H9 (cell line): ENCODE measurements at regions not wholly inside any gene's neighbourhood (a gene's known extent, or its start where the extent isn't known, plus 50 kb on each side); places are given as distances from the start of the nearest gene placed in this dataset.

Experiments used
- DNase-seq: peaks from one replicate; pipeline ENCODE4 v3.0.0-alpha.2; 2017
- H2AFZ ChIP-seq: one replicate; pipeline ENCODE4 v1.6.1; 2013; ENCODE audit warnings: mild to moderate bottlenecking, low read length, control low read depth, moderate library complexity
- H2AK5ac ChIP-seq: 2 replicates; pipeline ENCODE4 v1.6.1; 2013; ENCODE audit warnings: low read length, control low read depth, mixed read lengths; ENCODE audit not compliant: insufficient read length
- H2BK120ac ChIP-seq: one replicate; pipeline ENCODE4 v1.6.1; 2013; ENCODE audit warnings: low read depth, mild to moderate bottlenecking, low read length, control low read depth, inconsistent platforms; ENCODE audit not compliant: poor library complexity, severe bottlenecking
- H2BK12ac ChIP-seq: 2 replicates; pipeline ENCODE4 v1.6.1; 2013; ENCODE audit warnings: low read length, control low read depth, mixed read lengths, low read depth; ENCODE audit not compliant: insufficient read length
- H2BK15ac ChIP-seq: 2 replicates; pipeline ENCODE4 v1.6.1; 2013; ENCODE audit warnings: low read depth, low read length, control low read depth
- H2BK20ac ChIP-seq: one replicate; pipeline ENCODE4 v1.6.1; 2013; ENCODE audit warnings: low read depth, mild to moderate bottlenecking, low read length, control low read depth, inconsistent platforms; ENCODE audit not compliant: poor library complexity, severe bottlenecking
- H2BK5ac ChIP-seq: 2 replicates; pipeline ENCODE4 v1.6.1; 2013; ENCODE audit warnings: low read length, control low read depth, mixed read lengths; ENCODE audit not compliant: insufficient read length
- H3K14ac ChIP-seq: 2 replicates; pipeline ENCODE4 v1.6.1; 2013; ENCODE audit warnings: low read length, control low read depth; ENCODE audit not compliant: insufficient read depth
- H3K18ac ChIP-seq: 2 replicates; pipeline ENCODE4 v1.6.1; 2013; ENCODE audit warnings: low read depth, mild to moderate bottlenecking, mixed read lengths, low read length, control low read depth; ENCODE audit not compliant: insufficient read length
- H3K23ac ChIP-seq: 2 replicates; pipeline ENCODE4 v1.6.1; 2013; ENCODE audit warnings: low read length, control low read depth, mixed read lengths, low read depth; ENCODE audit not compliant: insufficient read length
- H3K23me2 ChIP-seq: 2 replicates; pipeline ENCODE4 v1.6.1; 2013; ENCODE audit warnings: low read depth, mild to moderate bottlenecking, mixed read lengths, low read length, control low read depth; ENCODE audit not compliant: insufficient read length, poor library complexity, severe bottlenecking
- H3K27ac ChIP-seq: 2 replicates; pipeline ENCODE4 v1.5.1; 2013; ENCODE audit warnings: low read length, control low read depth, mixed read lengths, low read depth; ENCODE audit not compliant: insufficient read length
- H3K27me3 ChIP-seq: 2 replicates; pipeline ENCODE4 v1.6.1; 2013; ENCODE audit warnings: low read length, control low read depth, inconsistent platforms; ENCODE audit not compliant: insufficient read depth
- H3K4ac ChIP-seq: 2 replicates; pipeline ENCODE4 v1.6.1; 2013; ENCODE audit warnings: low read depth, mild to moderate bottlenecking, control low read depth, inconsistent platforms, low read length, moderate library complexity
- H3K4me1 ChIP-seq: 2 replicates; pipeline ENCODE4 v1.6.1; 2013; ENCODE audit warnings: low read length, control low read depth, inconsistent platforms; ENCODE audit not compliant: insufficient read depth
- H3K4me2 ChIP-seq: 2 replicates; pipeline ENCODE4 v1.6.1; 2013; ENCODE audit warnings: low read length, control low read depth, mixed read lengths; ENCODE audit not compliant: insufficient read length, insufficient read depth
- H3K56ac ChIP-seq: 2 replicates; pipeline ENCODE4 v1.6.1; 2013; ENCODE audit warnings: low read depth, mild to moderate bottlenecking, mixed read lengths, low read length, control low read depth; ENCODE audit not compliant: insufficient read length
- H3K79me1 ChIP-seq: 2 replicates; pipeline ENCODE4 v1.6.1; 2013; ENCODE audit warnings: low read depth, mild to moderate bottlenecking, moderate library complexity, low read length, control low read depth, inconsistent platforms; ENCODE audit not compliant: insufficient read depth, poor library complexity, severe bottlenecking
- H3K79me2 ChIP-seq: 2 replicates; pipeline ENCODE4 v1.6.1; 2013; ENCODE audit warnings: low read length, control low read depth, inconsistent platforms; ENCODE audit not compliant: insufficient read depth
- H3K9ac ChIP-seq: 2 replicates; pipeline ENCODE4 v1.6.1; 2013; ENCODE audit warnings: low read length, control low read depth, mixed read lengths; ENCODE audit not compliant: insufficient read length; ENCODE audit errors: extremely low read depth
- H3K9me3 ChIP-seq: one replicate; pipeline ENCODE4 v1.6.1; 2013; ENCODE audit warnings: low read depth, low read length, inconsistent platforms; ENCODE audit not compliant: control insufficient read depth
- H3T11ph ChIP-seq: one replicate; pipeline ENCODE4 v1.6.1; 2013; ENCODE audit warnings: mild to moderate bottlenecking, low read length, control low read depth, inconsistent platforms
- H4K20me1 ChIP-seq: one replicate; pipeline ENCODE4 v1.6.1; 2013; ENCODE audit not compliant: control insufficient read depth, insufficient read length, insufficient read depth
- H4K5ac ChIP-seq: 2 replicates; pipeline ENCODE4 v1.6.1; 2013; ENCODE audit warnings: low read depth, mild to moderate bottlenecking, mixed read lengths, low read length, control low read depth; ENCODE audit not compliant: insufficient read length
- H4K8ac ChIP-seq: replicated peaks from 2 replicates; pipeline ENCODE4 v1.6.1; 2013; ENCODE audit warnings: low read length, control low read depth, mixed read lengths, low read depth; ENCODE audit not compliant: insufficient read length
- H4K91ac ChIP-seq: 2 replicates; pipeline ENCODE4 v1.6.1; 2013; ENCODE audit warnings: low read depth, mild to moderate bottlenecking, moderate library complexity, mixed read lengths, low read length, control low read depth; ENCODE audit not compliant: insufficient read length
- H3K27ac Mint-ChIP-seq, 3 experiments: 2 replicates in 2 of 3; 3 replicates in 1 of 3; pipeline ENCODE4 v1.8.0; 2020 to 2021; ENCODE audit warnings: mixed read lengths in 3 of 3, mild to moderate bottlenecking in 1 of 3, moderate library complexity in 1 of 3
- H3K27me3 Mint-ChIP-seq: 2 replicates; pipeline ENCODE4 v1.8.0; 2021; ENCODE audit warnings: low read depth, mild to moderate bottlenecking, moderate library complexity, mixed read lengths
- H3K36me3 Mint-ChIP-seq, 3 experiments: 2 replicates in 2 of 3; 3 replicates in 1 of 3; pipeline ENCODE4 v1.8.0; 2020 to 2021; ENCODE audit warnings: low read depth in 3 of 3, mixed read lengths in 3 of 3; ENCODE audit not compliant: insufficient read depth in 1 of 3
- H3K4me1 Mint-ChIP-seq, 2 experiments: 2 replicates each; pipeline ENCODE4 v1.8.0; 2020; ENCODE audit warnings: mixed read lengths in 2 of 2
- H3K4me3 Mint-ChIP-seq, 2 experiments: 2 replicates in 1 of 2; 3 replicates in 1 of 2; pipeline ENCODE4 v1.8.0; 2020 to 2021; ENCODE audit warnings: mild to moderate bottlenecking in 2 of 2, mixed read lengths in 2 of 2, moderate library complexity in 1 of 2
- H3K9me3 Mint-ChIP-seq, 2 experiments: 2 replicates in 1 of 2; 3 replicates in 1 of 2; pipeline ENCODE4 v1.8.0; 2020; ENCODE audit warnings: mild to moderate bottlenecking in 2 of 2, mixed read lengths in 2 of 2, moderate library complexity in 1 of 2
- CTCF ChIP-seq: fragments of 200-600 bp; sonication (generic); conservative IDR thresholded peaks from 3 replicates; pipeline ENCODE4 v1.8.0; 2021; ENCODE audit warnings: antibody characterized with exemption, mild to moderate bottlenecking
- WGBS: extraction: QIAGEN DNeasy Blood & Tissue Kit; methylation state at CpG from one replicate; pipeline ENCODE4 v1.1.7; 2013; ENCODE audit warnings: missing lambda C conversion rate, low lambda C conversion rate, mixed read lengths; ENCODE audit not compliant: insufficient read length; ENCODE audit errors: extremely low coverage; 5-methylcytosine and 5-hydroxymethylcytosine counted together

- Histone ChIP-seq H3K27ac (no peak overlapping the region), H4K5ac (no peak overlapping the region), H2BK20ac (no peak overlapping the region), H3K9me3 (no peaks in the 10 kb centered on the region), H3K4me1 (peaks cover 10% of the 10 kb centered on the region; the same call in 1 of the 2 replicates), H3K18ac (no peak overlapping the region), H3K4ac (no peak overlapping the region), H3K4me2 (peak overlapping the region; percentile 89), H2BK15ac (no peak overlapping the region), H4K8ac (no peak overlapping the region), H3K27me3 (no peaks in the 10 kb centered on the region; the same call in 1 of the 2 replicates), H3K9ac (no peak overlapping the region), H2BK5ac (no peak overlapping the region), H3K79me2 (no peaks in the 10 kb centered on the region), H2BK12ac (no peak overlapping the region), H2AK5ac (no peak overlapping the region), H3T11ph (no peak overlapping the region), H3K79me1 (no peaks in the 10 kb centered on the region), H3K23ac (no peak overlapping the region), H2BK120ac (no peak overlapping the region), H2AFZ (no peak overlapping the region), H4K91ac (no peak overlapping the region), H3K23me2 (peaks cover 7% of the 10 kb centered on the region), H4K20me1 (no peaks in the 10 kb centered on the region), H3K14ac (peak overlapping the region; percentile 50; the same call in 1 of the 2 replicates), H3K56ac (no peak overlapping the region)
- Mint-ChIP-seq H3K4me1 (peaks cover 40 to 55% of the 10 kb centered on the region in 2 experiments), H3K9me3 (no peaks in the 10 kb centered on the region), H3K27me3 (peaks cover 51% of the 10 kb centered on the region), H3K4me3 (peak overlapping the region; percentile 71 to 84), H3K36me3 (no peaks in the 10 kb centered on the region), H3K27ac (no peak overlapping the region; a peak in 1 of 7 replicates)
- peak; percentile 31; the same call in 1 of the 3 replicates for TF ChIP-seq CTCF
- no CpG with 5 or more reads among the region's 29 CpGs for WGBS
- peak; percentile 41 for DNase-seq
Measured at GRCh38 chr3:64444490-64445108, 219.3 kb upstream of the PRICKLE2 start.
